GM19043 (cell line): ENCODE measurements at regions not wholly inside any gene's neighbourhood (a gene's known extent, or its start where the extent isn't known, plus 50 kb on each side); places are given as distances from the start of the nearest gene placed in this dataset.

Source experiments
- ATAC-seq: cut with Tn5 transposase; IDR thresholded peaks from one replicate; pipeline ENCODE4 v1.9.1; 2021; ENCODE audit warnings: low read depth; ENCODE audit not compliant: unreplicated experiment

DNA sequence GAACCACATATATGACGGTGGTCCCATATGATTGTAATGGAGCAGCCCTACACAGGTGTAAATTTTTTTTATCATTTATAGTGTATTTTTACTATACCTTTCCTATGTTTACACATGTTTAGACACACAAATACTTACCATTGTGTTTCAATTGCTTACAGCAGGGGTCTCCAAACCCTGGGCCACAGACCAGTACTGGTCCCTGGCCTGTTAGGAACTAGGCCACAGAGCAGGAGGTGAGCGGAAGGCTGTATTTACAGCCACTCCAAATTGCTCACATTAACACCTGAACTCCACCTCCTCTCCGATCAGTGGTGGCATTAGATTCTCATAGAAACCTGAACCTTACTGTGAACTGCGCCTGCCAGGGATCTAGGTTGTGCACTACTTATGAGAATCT, 201.8 kb upstream of the NDST4 start:
- no peak for ATAC-seq

DNA sequence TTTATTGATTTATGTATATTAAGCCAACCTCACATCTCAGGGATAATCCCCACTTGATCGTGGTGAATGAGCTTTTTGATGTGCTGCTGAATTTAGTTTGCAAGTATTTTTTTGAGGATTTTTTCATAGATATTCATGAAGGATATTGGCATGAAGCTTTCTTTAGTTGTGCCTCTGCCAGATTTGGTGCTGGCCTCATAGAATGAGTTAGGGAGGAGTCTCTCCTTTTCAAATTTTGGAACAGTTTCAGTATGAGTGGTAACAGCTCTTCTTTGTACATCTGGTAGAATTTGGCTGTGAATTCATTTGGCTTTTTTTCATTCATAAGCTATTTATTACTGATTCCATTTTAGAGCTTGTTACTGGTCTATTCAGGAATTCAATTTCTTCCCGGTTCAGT, 197.2 kb upstream of the NDST4 start:
- ATAC-seq, result no peak

DNA sequence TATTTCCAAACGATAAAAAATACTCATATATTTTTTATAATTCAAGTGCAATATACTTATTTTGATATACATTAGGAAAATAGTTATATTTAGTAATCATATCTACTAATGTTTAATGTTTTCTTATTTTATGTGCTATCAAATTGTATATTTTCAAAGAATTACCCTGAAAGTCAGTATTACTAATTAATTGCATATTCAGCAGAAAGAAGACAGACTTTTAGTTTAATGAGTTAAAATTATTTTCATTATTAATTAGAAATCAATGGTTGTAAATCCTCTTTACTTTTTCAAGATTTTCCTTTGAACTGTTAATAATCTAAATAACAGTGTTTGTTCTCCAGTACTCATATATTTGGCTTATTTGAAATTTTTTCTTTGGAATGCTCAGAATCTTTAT, 181.3 kb upstream of the NDST4 start:
- no peak for ATAC-seq

DNA sequence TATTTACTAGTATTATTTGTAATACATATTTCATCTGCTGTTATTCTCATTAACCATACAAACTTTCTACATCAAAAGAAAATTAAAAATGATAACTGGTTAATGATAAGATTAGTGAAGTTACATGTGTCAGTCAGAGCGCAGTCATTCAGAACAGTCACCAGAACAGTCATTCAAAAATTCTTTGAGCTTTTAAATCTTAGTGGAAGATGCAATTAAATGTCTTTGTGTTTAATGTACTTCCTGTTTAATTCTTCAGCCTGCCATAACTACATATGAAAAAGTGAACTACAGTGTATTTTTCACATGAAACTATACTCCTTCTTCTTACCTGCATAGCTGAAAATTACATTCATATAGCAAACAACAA, 179.7 kb upstream of the NDST4 start:
- no peak for ATAC-seq

DNA sequence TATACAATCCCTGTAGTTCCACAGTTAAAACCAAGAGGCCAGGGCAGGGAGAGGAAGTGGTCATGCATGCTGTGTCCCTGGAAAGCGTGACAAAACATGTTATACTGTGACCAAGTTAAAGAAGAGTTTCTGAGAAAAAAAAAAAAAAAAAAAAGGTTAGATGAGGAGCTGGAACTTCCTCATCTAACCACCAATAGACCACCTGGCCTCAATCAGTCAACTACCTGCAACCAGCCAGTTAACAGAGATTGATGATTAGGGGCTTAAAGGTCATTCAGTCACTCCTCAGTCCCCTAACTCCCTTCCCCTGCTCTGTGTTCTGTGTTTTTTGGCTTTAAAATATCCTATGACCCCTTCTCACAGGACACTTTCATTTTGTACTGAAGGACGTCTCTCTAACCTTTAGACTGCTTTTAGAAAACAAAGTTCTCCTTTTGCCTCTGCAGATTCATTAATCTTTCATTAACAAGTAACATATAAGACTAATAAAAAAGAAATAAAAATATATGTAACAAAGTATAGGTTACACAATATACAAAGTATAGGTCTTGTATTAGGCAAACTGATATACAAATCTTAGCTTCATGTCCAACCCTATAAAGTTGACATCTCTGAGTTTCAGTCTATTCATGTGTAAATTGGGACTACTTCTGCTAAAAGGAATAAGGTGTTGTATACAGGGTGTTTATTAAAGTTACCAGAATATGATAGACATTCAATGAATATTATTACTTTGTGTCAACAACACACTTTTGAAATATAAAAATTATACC, 179.1 kb upstream of the NDST4 start:
- peak; percentile 71 for ATAC-seq

DNA sequence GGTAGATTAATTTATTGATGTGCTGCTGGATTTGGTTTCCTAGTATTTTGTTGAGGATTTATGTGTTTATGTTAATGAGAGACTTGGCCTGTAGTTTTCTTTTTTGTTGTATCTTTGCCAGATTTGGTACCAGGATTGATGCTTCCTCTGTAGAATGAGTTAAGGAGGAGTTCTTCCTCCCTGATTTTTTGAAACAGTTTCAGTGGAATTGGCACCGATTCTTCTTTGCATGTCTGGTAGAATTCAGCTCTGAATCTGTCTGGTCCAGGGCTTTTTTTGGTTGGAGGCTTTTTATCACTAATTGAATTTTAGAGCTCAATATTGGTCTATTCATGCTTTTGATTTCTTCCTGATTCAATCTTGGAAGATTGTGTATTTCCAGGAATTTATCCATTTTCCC, 174.0 kb upstream of the NDST4 start:
- no peak for ATAC-seq

DNA sequence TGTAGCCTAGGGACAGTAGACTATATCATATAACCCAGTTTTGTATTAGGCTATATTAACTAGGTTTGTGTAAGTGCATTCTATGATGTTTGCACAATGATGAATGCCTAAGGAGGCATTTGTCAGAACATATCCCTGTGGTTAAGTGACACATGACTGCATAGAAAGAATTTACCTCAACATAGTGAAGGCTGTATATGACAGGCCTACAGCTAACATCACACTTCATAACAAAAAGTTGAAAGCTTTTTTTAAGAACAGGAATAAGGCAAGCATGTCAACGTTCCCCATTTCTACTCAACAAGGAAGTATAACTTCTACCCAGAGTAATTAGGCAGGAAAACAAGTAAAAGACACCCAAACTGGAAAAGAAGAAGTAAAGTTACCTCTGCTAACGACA, 165.9 kb upstream of the NDST4 start:
- no peak for ATAC-seq

DNA sequence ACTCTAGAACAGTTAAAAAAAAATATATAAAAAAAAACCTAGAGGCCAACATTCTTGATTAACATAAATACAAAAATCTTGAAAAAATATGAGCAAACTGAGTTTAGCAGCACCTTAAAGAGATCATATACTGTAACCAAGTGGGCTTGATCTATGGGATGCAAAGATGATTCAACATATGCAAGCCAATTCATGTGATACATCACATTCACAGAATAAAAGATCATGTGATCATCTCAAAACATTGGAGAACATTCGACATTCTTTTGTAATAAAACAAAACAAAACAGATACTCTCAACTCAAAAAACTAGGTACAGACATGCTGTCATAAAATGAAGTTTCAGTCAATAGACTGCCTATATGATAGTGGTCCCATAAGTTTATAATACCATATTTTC, 165.4 kb upstream of the NDST4 start:
- no peak for ATAC-seq

DNA sequence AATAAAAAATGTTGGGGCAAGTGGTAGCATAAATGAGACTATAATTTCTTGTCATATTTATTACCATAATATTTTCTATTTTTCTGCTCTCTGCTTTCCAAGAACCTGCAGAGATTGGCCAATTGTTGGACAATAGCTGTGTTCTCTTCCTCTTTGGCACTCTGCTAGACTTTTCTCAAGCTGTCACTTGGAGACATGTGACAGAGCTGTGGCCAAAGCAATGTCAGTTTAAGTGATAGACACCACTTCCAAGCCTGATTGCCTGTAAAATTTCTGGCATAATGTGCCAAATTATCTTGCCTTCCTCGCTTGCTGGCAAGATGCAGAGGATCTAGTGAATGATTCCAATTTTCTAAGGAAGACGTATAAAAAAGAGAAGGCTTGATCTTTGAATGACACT, 162.2 kb upstream of the NDST4 start:
- ATAC-seq, result no peak

DNA sequence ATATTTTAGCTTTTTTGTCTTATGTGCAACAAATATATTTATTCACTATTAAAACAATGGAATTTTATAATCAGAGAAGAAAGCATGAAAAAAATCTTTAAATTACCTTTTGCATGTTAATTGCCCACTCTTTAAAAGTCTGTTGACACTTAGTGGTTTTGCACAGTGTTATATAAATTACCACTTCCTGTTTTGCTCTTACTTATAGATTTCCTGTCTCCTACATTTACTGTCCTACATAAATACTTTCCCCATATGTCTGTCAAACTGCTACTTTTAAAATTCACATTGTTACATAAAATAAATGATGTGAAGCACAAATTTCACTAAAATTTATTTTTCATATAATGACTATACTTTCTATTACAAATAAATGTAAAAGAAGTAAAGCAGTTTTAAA, 161.1 kb upstream of the NDST4 start:
- ATAC-seq, result peak; percentile 71

DNA sequence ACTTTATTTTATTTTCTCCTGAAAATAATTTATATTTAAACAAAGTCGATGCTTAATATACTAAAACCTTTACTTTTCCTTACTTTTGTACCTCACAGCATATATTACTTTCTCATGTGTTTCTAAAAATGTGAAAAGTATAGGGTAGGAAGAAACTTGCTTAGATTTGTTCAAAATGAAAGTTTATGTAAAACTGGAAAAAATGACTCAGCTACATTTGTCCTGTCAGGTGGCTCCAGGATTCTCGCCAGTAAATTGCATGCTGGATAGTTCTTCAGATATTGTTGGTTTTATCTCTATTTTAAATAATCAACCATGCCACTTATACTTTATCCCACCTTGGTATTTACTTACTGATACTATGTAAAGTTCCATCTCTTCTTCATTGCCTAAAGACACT, 159.2 kb upstream of the NDST4 start:
- ATAC-seq, result no peak

DNA sequence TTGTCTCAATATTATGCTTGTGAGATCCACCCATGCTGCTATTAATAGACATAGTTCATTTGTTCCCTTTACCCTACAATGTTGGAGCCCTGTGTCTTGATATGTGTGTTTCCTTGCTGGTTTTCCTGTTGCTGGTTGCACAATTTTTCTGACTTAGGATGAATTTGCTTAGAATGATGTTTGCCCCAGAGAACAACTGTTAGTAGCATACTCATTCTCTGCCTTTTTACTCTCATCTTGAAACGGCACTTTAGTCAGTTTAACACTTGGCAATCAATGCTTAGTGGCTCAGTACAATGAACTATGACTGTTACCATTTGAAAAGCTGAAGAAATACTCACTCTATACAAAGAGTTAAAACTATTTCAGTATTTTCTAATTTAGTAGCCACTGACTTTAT, 158.8 kb upstream of the NDST4 start:
- ATAC-seq, result no peak

DNA sequence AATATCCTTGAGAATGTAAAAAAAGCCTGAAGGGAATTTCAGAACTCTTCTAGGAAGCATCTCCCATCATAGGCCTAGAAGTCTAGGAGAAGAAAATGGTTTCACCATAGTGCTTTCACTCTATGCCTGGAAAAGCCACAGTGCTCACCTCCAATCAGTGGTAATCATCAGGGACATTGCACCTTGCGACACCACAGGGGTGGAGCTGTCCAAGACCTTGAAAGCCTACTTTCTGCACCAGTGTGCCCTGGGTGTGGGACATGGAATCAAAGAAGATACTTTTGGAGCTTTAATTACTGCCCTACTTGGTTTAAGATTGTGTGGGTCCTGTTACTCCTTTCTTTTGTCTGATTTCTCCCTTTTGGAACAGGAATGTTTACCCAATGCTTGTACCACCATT, 146.8 kb upstream of the NDST4 start:
- no peak for ATAC-seq

DNA sequence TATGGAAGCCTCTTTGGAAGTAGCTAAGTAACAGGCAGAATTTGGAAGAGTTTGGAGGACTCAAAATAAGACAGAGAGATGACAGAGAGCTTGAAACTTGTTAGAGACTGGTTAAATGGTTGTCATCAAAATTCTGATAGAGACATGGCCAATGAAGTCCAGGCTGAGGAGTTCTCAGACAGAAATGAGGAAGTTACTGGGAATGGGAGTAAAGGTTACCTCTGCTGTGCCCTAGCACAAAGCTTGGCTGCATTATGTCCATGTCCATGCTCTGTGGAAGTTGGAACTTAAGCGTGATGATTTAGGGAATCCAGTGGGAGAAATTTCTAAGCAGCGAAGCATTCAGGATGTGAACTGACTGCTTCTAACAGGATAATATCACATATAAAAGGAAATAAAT, 146.2 kb upstream of the NDST4 start:
- no peak for ATAC-seq

DNA sequence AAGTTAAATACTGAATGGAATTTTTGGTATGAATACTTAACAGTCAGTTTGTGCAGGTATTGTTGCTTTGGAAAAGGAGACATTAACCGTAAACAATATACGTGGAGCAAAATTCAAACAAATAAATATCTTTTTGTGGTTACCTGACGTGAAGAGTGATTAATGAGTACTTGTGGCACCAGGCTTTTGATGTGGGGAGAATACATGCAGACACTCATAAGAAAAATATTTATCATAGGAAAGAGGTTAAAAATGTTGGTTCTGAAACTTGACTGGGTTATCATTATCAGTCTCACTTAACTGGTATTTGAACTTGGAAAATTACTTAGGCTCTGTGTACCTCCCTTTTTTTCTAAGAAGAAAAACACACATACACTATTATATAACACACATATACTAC, 136.4 kb upstream of the NDST4 start:
- ATAC-seq, result no peak

DNA sequence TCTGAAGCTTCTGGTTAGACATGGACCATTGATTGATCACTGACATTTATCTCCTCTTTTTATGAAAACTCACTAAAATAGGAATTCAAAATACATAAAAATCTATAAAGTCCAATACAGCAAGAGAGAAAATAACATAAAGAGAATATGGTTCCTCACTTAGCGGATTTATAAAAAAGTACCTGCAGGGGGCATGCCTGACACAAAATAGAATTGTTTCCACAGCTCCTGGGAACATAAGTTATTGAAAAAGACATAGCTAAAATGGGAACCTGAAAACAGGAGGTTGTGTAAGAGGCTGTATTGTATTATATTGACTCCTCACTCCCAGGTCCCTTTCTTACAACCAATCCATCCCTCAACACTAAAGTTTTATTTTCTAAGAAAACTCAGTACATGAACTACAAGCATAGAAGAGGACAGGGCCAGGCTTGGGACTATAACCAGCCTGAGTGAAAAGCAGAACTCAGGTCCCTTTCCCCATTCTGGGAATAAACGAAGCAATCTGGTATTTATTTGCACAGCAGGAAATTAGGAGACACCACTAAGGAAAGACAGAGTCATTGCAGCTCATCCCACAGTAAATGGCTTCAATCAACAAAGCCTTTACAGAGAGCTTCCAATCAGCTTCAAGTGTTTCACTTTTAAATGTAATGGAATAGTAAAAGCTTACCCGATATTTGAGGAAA, 121.1 kb upstream of the NDST4 start:
- peak; percentile 43 for ATAC-seq

DNA sequence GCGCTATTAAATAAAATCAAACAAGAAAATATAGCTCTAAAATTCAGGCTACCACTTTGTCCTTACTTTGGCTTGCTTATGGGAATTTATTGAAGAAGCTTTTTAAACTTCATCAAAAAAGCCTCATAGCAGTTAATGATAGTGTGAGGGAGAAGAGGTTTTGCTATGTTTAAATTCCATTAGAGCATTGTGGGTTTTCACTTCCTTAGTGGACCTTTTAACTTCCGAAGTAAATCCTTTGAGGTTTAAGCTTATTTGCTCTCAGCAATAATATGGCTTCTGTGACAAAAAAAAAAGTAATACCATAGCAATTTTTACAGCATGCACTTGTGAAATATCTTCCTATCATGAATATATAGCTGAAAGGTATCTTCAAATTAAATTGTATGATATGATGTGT, 120.2 kb upstream of the NDST4 start:
- no peak for ATAC-seq

DNA sequence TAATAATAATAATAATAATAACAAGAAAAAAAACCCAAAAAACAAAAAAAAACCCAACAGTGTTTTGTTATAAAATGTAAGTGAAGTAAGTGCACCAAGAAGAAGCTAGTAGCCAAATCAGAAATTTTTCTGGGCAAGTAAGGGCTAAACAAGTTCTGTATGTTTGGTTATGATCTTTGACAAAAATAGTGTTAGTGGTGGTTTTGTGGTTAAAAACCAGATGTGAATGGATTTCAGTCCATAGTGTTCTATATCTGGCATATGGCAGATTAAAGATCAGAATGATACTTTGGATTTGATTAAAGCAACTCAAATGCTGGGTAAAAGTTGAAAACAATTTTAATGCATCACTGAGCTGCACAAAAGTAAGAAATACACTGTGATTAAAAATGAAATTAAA, 116.5 kb upstream of the NDST4 start:
- no peak for ATAC-seq

DNA sequence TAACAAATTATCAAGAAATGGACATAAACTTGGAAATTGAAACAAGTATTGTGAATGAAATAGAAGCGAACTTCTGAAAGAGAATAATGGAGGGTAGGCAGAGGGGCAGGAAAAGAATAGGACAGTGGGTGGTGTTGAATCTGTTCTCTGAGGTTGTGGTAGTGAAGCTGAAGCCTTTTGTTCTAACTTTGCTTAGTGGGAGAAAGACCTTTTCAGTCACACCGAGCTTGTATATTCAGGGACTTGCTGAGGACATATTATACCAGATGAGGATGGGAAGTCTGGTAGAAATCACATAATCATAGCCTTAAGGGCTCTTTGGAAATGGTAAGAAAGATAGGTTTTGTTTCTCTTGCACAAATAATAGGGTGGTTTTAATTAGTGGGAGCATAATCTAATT, 115.4 kb upstream of the NDST4 start:
- no peak for ATAC-seq

DNA sequence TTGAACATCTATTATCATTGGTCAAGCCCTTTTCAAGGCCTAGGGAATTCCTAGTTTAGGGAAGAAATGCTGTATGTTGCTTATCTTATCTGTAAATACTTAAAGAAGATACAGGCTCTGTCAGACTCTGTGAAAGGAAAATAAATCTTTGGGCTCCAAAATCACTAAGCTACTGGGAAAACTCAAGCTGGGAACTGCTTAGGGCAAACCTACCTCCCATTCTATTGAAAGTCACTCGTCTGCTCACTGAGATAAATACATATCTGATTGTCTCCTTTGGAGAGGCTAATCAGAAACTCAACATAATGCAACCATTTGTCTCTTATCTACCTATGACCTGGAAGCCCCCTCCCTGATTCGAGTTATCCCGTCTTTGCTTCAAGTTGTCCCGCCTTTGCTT, 108.6 kb upstream of the NDST4 start:
- ATAC-seq, result no peak

DNA sequence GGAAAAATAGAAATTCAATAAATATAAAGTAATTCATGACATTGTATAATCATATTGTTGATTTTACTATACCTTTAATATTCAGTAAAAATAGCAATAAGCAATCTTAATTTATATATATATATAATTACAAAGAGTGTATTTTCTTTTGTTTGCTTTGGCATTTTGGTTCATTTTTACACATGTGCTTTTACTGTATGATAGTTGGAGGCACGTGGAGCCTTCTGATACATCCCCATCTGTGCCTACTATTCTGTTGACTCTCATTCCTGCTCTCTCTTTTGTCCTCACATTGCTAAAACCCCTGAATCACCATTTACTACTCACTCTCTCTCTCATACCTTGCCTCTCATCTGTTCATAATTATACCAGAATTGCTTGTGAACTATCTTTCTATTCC, 106.4 kb upstream of the NDST4 start:
- no peak for ATAC-seq

DNA sequence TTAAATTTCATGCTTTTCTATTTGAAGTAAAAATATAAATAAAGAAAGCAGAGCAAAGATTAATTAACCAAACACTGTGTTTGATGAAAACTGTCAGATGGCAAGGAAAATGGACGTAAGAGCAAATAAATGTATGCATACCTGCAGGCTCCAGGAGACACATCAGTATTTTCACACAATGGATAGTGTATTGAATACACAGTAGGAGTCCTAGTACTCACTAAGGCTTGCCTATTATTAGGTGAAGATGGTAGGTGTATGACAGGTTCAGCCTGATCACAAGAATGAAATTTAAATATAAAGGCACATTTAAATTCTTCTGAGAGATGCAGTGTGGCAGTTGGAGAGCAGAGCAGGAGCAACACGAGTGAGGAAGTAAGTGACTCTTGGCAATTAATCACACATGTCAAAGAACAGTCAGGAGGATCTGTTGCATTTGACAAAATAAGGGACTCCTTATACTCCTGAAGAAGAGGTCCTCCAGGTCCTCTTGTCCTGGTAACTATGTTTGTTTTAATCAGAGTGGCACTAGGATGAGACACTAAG, 106.0 kb upstream of the NDST4 start:
- no peak for ATAC-seq
